ENCODE measurements at regions not wholly inside any gene's neighbourhood (a gene's known extent, or its start where the extent isn't known, plus 50 kb on each side); places are given as distances from the start of the nearest gene placed in this dataset.
"Not testable (repeated sequence)": the region's sequence is repeated elsewhere in the genome, so short reads cannot be mapped to it uniquely, and the experiment has no call there.

DNA sequence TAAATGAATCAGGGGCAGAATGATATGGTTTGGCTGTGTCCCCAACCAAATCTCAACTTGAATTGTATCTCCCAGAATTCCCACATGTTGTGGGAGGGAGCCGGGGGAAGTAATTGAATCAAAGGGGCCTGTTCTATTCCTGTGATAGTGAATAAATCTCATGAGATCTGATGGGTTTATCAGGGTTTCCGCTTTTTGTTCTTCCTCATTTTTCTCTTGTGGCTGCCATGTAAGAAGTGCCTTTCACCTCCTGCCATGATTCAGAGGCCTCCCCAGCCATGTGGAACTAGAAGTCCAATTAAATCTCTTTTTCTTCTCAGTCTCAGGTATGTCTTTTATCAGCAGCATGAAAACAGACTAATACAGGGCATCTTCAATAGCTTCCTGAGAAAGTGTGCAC lies 107.0 kb downstream of the OTUD1 start:
- peak; percentile 9 for DNase-seq

DNA sequence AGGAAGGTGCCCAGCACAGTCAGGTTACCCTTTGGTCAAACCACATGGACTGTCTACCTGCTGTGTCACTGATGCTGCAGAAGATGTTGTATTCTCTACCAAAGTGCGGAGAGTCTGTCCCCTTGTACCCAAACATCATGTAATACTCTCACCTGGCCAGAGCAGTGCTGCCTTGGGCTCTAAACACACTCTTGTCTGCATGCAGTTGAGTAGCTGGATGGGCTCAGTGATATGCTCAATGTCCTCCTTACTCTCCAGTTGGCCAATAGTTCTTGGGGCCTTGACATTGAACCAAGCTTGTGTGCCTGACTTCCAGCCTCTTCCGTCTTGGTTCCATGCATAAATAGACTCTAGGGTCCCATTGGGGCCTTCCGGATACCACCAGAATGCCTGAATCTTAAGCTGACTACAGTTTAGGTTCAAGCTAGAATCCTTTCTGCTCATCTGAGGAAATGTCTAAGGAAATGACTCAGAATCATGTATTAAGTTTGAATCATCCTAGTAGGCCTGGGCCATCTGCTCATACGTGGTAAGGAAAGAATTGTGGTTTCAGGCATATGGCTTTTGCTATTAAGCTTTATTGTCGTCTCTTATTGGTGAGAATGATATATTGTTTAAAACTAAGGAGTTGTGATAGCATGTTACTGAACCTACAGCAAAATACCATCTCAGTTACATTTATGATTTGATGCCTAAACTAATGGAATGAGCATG lies 118.0 kb downstream of the OTUD1 start:
- DNase-seq: peak; percentile 80

DNA sequence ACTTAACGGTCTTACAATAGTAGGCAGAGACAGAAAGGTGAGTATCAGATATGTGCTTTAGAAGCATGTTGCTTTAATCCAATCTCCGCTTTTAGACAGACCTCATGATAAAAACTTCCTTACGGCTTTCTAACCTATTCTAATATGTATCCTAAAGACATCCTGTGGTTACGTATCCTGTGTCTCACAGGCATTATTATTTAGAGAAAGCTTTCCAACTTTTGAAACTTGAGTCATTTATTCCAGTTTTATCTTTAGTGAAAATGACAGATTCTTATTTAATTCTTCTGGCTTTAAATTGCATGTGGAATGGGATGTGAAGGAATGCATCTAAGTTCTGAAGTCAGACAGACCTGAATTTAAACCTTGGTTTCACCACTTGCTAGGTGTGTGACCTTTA lies 118.9 kb downstream of the OTUD1 start:
- DNase-seq: no peak

DNA sequence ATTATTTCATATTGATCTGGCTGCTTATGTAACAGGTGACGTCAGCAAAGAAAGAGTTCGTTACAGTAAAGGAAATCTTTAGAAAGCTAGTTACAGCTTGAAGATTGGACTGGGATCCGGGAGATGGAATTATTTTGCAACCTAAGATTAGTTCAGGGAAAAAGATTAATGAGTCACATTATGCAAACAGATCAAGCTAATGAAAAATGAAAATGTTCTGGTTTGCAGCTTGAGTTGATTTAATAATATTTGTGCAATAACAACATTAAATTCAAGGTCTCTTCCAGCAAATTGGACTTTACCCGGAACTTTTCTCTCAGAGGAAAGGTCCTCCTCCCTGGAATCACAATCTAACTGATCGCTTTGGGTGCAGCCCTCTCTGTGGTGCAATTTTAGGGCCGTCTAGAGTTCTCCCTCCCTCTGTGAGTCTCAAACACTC lies 119.5 kb downstream of the OTUD1 start:
- DNase-seq: no peak

DNA sequence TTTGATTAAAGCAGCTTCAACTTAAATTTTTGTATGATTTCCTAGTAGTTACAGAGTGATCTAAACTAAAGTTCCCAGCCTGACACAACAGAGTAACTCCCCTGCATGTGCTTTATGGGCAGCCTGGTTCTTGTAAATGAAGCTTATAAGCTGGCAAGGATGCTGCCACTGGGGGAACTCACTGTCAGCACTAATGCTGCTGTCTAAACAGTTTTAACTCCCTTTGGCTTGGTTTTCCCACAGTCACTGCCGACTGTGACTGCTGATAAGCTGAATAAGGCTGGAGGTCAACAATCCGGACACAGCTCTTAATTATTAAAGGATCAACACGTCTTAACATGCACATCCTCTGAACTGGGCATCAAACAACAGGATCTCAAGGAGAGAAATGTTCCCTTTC lies 130.1 kb downstream of the OTUD1 start:
- DNase-seq: no peak

DNA sequence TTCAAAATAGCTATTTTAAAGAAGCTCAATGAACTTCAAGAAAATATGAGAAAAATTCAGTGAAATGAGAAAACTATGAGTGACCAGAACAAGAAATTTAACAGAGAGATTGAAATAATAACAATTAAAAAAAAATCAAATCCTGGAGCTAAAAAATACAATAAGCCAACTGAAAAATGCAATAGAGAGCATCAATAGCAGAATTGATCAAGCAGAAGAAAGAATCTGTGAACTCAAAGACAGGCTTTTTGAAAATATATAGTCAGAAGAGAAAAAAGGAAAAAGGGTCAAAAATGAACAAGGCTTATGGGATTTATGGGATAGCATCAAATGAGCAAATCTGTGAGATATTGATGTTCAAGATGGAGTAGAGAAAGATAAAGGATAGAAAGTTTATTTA lies 133.0 kb downstream of the OTUD1 start:
- no peak for DNase-seq

DNA sequence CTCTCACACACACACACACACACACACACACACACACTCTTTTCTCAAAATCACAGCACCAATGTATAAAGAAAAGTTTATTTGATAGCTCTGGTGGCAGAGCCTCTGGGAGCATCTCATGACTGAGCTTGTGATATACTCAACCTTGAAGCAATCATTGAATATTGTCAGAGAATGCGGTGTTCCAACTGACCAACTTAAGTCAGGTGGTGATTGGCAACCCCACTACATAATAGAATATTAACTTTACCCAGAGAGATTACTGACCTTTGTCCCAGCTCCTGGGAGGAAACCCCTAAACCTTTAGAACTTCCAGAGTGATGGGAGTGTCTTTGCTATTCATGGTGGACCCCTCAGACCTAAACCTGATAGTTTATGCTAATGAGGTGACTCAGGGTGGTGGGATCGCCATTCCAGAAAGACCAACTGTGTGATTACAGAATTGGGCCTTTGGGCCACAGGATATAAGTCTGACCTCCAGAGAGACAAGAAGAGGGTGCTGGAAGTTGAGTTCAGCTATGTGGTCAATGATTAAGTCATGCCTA lies 143.1 kb downstream of the OTUD1 start:
- DNase-seq: no peak

DNA sequence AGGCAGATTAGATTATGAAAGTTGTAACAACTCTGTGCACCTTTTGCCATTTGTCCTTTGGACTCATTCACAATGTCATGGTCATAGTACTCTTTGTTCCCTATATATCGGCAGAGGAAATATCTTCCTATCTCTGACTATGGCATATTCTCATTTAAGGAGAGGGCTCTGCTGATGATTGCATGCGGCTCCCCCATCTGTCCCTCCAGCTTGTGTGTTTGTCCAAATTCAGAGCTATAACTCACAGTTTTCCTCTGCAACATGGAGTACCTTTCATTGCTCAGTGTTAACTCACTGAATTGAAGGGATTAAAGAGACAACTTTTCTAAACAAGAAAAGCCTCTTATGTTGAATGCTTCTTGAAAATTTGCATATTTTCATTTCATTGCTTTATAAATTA lies 145.5 kb downstream of the OTUD1 start:
- DNase-seq: no peak

DNA sequence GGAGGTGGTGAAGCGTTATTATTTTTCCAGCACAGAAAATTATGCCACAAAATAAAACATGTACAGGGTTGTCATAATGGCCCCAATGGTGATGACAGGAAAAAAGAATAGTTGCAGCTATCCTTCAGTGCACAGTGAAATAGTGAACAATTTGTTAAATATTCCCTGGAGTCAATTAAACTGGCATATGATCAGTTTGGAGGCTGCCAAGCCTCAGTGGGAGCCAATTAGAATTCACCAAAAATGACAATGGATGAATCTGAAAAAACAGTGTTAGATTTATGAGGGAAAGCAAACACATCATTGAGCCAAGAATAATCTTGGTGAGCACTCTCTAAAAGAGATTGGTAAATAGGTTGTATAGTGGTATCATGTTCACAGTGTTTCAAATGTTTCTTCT lies 146.3 kb downstream of the OTUD1 start:
- no peak for DNase-seq

DNA sequence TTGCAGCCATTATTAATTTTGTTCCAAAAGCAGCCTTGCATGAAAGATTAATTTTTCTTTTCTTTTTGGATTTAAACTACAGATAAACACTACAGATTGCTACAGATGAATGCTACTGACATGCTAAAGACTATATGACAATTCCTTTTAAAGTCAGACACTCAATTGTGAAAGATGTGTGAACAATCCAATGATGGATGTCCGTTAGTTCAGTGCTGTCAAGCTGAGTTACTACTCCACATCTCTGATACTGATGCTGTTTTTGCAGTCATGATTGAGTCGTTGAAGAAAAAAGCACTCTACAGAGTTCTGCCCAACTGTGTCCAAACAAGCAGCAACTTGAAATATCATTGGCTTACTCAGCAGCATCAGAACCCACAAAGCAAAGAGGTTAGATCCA lies 146.8 kb downstream of the OTUD1 start:
- no peak for DNase-seq

DNA sequence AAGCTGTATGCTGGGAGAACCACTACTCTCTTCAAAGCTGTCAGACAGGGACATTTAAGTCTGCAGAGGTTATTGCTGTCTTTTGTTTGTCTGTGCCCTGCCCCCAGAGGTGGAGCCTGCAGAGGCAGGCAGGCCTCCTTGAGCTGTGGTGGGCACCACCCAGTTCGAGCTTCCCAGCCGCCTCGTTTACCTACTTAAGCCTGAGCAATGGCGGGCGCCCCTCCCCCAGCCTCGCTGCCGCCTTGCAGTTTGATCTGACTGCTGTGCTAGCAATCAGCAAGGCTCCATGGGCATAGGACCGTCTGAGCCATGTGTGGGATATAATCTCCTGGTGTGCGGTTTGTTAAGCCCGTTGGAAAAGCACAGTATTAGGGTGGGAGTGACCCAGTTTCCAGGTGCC lies 156.4 kb downstream of the OTUD1 start:
- not testable (repeated sequence) for DNase-seq

DNA sequence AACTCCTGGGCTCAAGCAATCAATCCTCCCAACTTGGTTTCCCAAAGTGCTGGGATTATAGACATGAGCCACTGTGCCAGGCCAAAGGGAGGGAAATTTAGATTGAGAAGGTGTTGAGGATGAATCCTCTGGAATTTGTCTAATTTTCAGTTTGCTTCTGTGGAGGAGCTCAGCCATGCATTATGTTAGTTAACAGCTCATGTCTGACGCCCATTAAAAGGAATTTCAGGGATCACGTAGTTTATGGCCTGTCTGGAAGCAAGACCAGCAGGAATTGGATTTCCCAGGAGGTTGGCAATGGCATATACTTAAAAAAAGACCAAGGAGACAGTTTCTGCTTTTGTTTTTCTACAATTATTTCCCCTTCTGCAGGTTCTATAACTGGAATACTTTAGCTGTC lies 165.7 kb downstream of the OTUD1 start:
- DNase-seq: no peak

DNA sequence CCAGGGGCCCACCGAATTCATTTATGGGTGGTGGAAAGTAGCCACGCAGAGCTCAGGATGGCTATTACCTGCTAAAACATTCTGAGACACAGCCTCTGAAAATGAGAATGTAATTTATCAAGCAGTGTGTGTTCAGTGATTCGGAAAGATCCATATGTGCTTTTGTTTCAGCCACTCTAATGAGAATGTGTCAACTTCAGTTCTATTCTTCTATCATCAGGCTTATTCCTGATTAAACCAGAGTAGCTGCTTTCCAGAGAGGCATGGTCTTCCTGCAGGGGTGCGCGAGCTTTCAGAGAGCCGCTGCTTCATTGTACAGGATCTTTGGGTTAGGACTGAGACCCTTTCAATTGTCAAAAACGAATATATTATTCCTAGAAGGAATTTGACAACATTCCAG lies 167.6 kb downstream of the OTUD1 start:
- DNase-seq: no peak

DNA sequence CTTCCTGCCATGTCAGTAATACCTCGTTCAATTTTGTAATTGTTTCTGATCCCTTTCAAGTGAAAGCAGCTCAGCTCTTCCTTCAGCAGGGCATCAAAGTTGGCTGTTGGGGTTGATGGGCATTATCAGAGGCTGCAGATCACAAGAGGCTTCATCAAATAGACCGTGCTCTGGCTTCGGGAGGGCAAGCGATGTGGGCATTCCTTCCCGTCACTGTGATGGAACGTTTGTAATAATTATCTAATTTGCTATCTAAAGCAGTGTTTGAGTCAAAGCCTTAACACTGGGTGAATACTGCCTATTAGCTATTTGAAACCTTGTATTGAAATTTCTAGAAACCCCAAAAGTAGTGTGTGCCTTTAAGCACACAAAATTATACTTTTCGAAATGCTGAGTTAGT lies 170.1 kb downstream of the OTUD1 start:
- DNase-seq: no peak

DNA sequence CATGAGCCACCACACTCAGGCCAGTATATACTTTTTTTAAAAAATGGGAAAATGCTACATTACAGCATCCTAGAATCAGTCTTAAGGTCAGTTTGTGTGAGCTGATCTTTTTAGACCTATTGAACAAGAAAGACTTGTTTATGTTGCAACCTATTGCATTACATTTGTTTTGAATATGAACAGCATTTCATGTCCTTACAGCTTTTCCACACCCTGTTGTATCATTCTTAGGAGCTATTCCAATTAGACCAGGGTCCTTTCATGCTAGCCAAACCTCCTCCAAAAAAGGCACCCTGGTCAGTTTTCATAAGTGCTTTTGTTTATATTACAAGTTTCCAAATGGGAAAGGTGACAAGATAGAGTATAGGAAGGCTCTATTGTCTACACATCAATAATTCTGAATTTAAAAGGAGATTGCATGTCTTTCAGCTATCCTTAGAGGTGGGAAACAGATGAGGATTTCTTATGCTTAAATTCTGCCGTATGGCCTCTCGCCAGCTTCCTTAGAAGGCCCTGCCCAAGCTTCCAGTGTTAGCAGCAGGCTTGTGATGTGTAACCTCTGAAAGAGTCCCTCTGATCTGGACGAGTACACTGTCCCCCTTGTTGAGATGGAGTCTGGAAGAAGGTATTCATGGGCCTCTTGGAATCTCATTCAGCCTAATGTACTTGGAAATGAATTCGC lies 171.9 kb downstream of the OTUD1 start:
- no peak for DNase-seq

DNA sequence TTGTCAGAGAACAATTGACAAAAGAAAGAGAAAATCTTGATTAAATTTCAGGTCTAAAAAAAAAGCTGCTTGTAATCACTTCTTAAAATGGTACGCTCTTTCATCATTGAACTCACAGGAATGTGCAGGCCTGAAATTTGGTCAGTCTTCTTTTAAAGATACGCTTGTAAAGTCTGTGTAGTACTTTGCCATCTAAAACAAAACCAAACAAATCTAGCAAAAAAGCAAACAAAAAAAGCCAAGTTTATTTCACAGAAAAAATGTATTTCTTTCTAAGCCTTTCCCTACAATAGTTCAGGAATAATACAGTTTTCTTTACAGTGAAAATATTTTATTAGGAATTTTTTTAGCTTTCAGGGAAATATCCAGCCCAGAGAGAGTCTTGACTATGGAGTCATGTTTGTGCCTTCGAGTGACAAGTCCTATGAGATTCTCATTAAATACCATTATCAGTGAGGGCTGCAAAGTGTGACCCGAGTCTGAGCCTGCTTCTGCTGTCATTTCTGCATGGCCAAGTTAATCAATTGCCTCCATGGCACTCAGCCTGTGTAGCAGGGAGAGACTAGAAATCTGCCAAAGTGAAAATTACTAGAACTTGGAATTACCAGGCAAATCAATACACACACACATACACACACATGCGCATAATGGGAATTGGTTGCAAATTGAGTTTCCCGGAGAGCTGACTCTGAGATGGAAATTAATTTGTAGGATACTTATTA lies 172.6 kb downstream of the OTUD1 start:
- no peak for DNase-seq

DNA sequence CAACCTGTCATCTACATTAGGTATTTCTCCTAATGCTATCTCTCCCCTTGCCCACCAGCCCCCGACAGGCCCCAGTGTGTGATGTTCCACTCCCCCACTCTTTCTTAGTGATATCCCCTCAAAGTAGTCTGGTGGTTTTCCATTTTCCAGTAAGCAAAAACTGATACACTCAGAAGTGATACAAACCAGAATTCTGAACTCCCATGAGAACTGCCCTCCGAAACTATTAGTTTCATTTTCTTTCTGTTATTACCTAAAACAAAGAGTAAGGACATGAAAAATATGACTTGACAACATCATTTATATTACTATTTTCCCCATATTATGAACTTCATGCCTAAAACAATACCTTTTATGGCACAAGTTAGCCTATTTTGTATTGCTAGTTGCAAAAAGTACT lies 175.0 kb downstream of the OTUD1 start:
- no peak for DNase-seq

DNA sequence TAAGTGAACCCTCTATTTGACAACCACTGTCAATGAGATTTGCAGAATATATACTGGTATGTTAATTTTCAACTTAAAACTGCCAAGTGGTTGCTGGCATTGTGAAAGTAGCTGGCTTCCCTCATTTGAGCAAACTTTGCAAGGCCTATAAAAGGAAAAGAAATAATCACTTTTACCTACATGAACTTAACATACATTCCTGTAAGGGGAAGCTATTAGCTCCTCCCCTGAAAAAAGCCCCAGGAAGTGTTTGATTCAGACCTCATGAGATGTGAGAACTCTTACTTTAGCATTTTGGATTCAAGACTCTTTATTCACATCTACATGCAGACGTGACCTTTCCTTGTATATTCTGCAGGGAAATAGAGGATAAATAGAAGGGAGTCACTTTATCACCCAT lies 175.6 kb downstream of the OTUD1 start:
- no peak for DNase-seq

DNA sequence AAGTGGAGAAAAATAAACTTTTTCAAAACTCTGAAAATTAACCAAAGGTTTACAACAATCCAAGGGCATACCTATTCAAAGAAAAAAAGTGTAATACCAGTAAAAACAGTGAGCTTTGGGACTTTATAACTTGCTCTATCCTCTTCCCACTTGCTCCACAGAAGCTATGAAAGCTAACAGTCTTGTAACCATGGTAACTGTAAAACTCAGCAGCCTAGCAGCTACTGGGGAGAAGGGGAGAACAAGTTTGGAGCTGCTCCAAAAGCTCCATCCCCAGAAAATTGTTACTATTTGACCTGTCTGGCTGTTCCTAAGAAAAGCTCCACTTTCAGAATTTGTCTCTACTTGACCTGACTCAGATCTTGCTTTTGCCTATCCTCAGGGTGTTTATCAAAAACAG lies 191.5 kb downstream of the OTUD1 start:
- DNase-seq: no peak

DNA sequence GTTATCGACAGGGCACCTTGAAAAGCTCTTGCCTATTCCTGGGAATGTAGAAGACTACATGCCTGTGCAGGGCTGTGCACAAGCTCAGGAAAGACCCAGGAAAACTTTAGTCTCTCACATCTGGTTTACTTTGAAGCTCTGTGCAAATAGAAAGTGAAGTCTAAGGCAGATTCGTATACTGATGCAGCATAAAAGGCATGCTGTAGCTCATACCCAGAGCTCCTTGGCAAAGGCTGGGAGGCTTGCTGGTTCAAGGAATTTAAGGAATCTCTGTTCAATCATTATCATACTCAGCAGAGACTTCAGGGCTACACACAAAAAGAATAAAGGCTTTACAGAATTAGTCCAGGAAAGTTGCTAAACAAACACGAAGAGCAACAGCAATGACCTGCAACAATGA lies 192.0 kb downstream of the OTUD1 start:
- no peak for DNase-seq

DNA sequence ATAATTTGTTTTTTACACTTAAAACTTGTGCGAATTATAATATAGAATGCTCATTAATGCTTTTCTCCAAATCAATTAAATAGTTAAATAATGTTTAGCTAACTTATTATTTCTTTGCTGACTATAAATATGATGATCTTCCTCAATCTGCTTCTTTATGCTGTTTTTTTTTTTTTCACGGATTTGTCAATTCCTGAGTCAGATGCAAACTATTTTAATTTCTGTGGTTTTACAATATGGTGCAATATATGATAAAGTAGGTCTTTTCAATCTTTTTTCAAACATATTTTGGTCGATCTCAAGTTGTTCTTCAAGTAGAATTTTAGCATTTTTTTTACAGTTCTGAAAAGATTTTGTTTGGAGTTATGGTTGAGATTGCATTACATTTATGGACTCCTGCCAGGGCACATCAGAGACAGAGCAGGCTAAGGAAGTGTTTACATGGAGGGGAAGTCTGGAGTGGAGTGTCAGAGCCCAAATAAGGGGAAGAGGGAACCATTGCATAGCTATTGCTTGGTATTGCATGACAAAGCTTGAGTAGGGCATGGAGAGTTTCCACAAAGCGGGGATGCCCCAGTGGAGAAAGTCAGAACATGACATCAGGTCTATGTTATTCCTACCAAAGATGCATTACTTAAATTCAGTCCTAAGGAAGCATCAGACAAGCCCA lies 204.4 kb downstream of the OTUD1 start:
- peak; percentile 99 for DNase-seq

DNA sequence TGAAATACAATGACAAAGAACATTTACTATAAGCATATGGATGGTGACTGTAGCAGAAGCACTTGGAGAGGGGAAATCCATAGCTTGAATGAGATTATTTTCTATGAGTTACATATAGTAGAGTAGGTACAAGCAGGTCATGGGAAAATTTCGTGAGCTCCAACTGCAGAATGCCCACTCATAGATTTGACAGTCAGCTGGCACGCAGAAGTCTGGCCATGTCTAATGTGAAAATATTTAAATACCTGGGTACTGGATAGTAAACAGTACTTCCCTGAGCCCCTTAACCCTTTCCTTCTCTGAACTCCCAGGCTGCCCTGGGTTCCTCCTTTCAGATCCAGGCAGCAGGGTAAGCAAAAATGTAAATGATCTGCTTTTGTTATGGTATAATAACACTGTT lies 209.7 kb downstream of the OTUD1 start:
- no peak for DNase-seq

DNA sequence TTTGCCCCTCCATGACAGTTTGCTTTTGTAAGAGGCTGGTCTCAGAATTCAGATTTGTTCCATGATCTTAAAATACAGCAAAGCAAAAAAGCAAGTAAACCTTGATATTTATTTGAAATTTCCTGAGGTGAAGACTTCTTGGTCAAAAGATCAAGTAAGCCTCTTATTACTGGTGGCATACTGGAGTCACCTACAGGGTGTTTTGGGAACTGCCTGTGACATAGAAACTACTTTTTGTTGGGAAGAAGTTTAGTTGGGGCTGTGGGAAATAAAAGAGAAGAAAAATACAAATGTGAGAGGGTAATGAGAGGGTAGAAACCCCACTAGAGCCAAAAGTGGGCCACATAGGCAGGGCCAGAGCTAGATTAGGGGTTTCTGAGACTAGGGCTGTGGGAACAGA lies 217.9 kb downstream of the OTUD1 start:
- peak; percentile 56 for DNase-seq

Data from inflammatory macrophage treated with lipopolysaccharide for 4 hours (primary cell).